Ascending aorta (tissue), 2 donors: ENCODE measurements at regions not wholly inside any gene's neighbourhood (a gene's known extent, or its start where the extent isn't known, plus 50 kb on each side); places are given as distances from the start of the nearest gene placed in this dataset.

Experiments
- DNase-seq, 2 donors: peaks; one replicate each; pipeline ENCODE4 v3.0.0-alpha.2; 2019; ENCODE audit warnings: low spot score in 2 of 2
- H3K27ac ChIP-seq, 2 donors: fragments of 200-600 bp; sonication (generic); one replicate each; pipeline ENCODE4 v1.5.1; 2016 to 2017; ENCODE audit warnings: mild to moderate bottlenecking in 1 of 2
- H3K27me3 ChIP-seq: fragments of 200-600 bp; sonication (generic); one replicate; pipeline ENCODE4 v1.5.1; 2017
- H3K36me3 ChIP-seq, 2 donors: fragments of 200-600 bp; sonication (generic); one replicate each; pipeline ENCODE4 v1.5.1; 2016
- H3K4me1 ChIP-seq, 2 donors: fragments of 200-600 bp; sonication (generic); one replicate each; pipeline ENCODE4 v1.5.1; 2016 to 2017; ENCODE audit warnings: mild to moderate bottlenecking in 1 of 2
- H3K4me3 ChIP-seq, 2 donors: fragments of 200-600 bp; sonication (generic); one replicate each; pipeline ENCODE4 v1.5.1; 2016 to 2017; ENCODE audit warnings: mild to moderate bottlenecking in 1 of 2
- H3K9me3 ChIP-seq, 2 donors: fragments of 200-600 bp; sonication (generic); one replicate each; pipeline ENCODE4 v1.5.1; 2016
- intact Hi-C: fragments of 100-400 bp; cut with DNase I; formaldehyde crosslinking; loops from one replicate; pipeline ENCODE4 v1.15.1; 2023
- TF ChIP-seq, protein P1 (sequence below), 3 experiments: fragments of 200-600 bp in 2 of 3; fragments of 450-650 bp in 1 of 3; sonication (generic) in 2 of 3; IDR thresholded peaks; one replicate each; pipeline ENCODE4 v1.5.1; 2016 to 2019; ENCODE audit warnings: antibody characterized with exemption in 3 of 3, mild to moderate bottlenecking in 1 of 3, moderate library complexity in 1 of 3

GRCh38 chr22:49544286-49544685 is 283.4 kb downstream of the BRD1 start:
- Histone ChIP-seq H3K27ac (no peak overlapping the region), H3K36me3 (no peaks in the 10 kb centered on the region), H3K4me1 (no peaks in the 10 kb centered on the region), H3K4me3 (no peak overlapping the region), H3K9me3 (no peaks in the 10 kb centered on the region), H3K27me3 (no peaks in the 10 kb centered on the region)
- intact Hi-C loops = no loop called here
- peak in 1 of 2 donors; percentile 19 for DNase-seq
- TF ChIP-seq, protein P1, sequence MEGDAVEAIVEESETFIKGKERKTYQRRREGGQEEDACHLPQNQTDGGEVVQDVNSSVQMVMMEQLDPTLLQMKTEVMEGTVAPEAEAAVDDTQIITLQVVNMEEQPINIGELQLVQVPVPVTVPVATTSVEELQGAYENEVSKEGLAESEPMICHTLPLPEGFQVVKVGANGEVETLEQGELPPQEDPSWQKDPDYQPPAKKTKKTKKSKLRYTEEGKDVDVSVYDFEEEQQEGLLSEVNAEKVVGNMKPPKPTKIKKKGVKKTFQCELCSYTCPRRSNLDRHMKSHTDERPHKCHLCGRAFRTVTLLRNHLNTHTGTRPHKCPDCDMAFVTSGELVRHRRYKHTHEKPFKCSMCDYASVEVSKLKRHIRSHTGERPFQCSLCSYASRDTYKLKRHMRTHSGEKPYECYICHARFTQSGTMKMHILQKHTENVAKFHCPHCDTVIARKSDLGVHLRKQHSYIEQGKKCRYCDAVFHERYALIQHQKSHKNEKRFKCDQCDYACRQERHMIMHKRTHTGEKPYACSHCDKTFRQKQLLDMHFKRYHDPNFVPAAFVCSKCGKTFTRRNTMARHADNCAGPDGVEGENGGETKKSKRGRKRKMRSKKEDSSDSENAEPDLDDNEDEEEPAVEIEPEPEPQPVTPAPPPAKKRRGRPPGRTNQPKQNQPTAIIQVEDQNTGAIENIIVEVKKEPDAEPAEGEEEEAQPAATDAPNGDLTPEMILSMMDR (IDR thresholded peaks at IDR 0.05) = no peak

GRCh38 chr22:49543876-49544275 is 283.8 kb downstream of the BRD1 start:
- Histone ChIP-seq H3K27ac (no peak overlapping the region), H3K36me3 (no peaks in the 10 kb centered on the region), H3K4me1 (no peaks in the 10 kb centered on the region), H3K9me3 (no peaks in the 10 kb centered on the region), H3K4me3 (no peak overlapping the region), H3K27me3 (no peaks in the 10 kb centered on the region)
- intact Hi-C loops = no loop called here
- peak in 1 of 2 donors; percentile 27 for DNase-seq
- TF ChIP-seq, protein P1 (IDR thresholded peaks at IDR 0.05) = no peak

GRCh38 chr22:49541693-49542230 is 285.9 kb downstream of the BRD1 start:
- intact Hi-C loops = no loop called here
- no peaks in the 10 kb centered on the region for H3K9me3 ChIP-seq
- DNase-seq = peak in 1 of 2 donors; percentile 53
- no peak overlapping the region for H3K4me3 ChIP-seq
- no peak overlapping the region for H3K27ac ChIP-seq
- TF ChIP-seq, protein P1 (IDR thresholded peaks at IDR 0.05) = no peak
- H3K36me3 ChIP-seq = no peaks in the 10 kb centered on the region
- no peaks in the 10 kb centered on the region for H3K4me1 ChIP-seq
- H3K27me3 ChIP-seq = no peaks in the 10 kb centered on the region

GRCh38 chr22:49540913-49541692 is 286.6 kb downstream of the BRD1 start:
- intact Hi-C loops = no loop called here
- Histone ChIP-seq H3K4me3 (no peak overlapping the region), H3K36me3 (no peaks in the 10 kb centered on the region), H3K9me3 (no peaks in the 10 kb centered on the region), H3K4me1 (no peaks in the 10 kb centered on the region), H3K27ac (no peak overlapping the region), H3K27me3 (no peaks in the 10 kb centered on the region)
- peak in 1 of 2 donors; percentile 48 for DNase-seq
- TF ChIP-seq, protein P1 (IDR thresholded peaks at IDR 0.05) = no peak

- H3K4me3 ChIP-seq = no peak overlapping the region
- TF ChIP-seq, protein P1 (IDR thresholded peaks at IDR 0.05) = no peak
- H3K27ac ChIP-seq = no peak overlapping the region
- H3K36me3 ChIP-seq = no peaks in the 10 kb centered on the region
- peak in 1 of 2 donors; percentile 42 for DNase-seq
- no peaks in the 10 kb centered on the region for H3K27me3 ChIP-seq
- H3K9me3 ChIP-seq = no peaks in the 10 kb centered on the region
- no peaks in the 10 kb centered on the region for H3K4me1 ChIP-seq
- intact Hi-C loops = no loop called here
Measured at GRCh38 chr22:49540084-49540912, 287.4 kb downstream of the BRD1 start.
